HG02970 (cell line): ENCODE measurements at regions not wholly inside any gene's neighbourhood (a gene's known extent, or its start where the extent isn't known, plus 50 kb on each side); places are given as distances from the start of the nearest gene placed in this dataset.

Experiments
- ATAC-seq: cut with Tn5 transposase; IDR thresholded peaks from one replicate; pipeline ENCODE4 v1.9.1; 2021; ENCODE audit warnings: mild to moderate bottlenecking, moderate library complexity, moderate number of reproducible peaks; ENCODE audit not compliant: unreplicated experiment, low FRiP score

DNA sequence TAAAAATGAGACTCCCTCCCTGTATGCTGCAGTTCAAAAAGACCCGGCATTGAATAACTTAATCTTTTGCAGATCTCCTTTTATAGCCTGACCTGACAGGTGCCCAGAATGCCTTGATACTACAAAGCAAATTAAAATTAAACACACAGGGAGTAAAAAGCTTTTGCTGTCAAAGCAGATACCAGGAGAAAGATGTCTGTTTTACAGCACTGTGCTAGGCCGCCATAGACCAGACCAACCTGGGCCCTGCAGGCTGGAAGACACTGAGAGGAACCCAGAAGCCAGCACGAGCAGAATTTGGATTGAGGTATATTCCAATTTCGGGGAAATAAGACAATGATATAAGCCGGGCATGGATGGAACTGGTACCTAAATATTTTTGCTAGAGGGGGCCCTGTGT, 602.8 kb upstream of the SOX11 start:
- no peak for ATAC-seq

DNA sequence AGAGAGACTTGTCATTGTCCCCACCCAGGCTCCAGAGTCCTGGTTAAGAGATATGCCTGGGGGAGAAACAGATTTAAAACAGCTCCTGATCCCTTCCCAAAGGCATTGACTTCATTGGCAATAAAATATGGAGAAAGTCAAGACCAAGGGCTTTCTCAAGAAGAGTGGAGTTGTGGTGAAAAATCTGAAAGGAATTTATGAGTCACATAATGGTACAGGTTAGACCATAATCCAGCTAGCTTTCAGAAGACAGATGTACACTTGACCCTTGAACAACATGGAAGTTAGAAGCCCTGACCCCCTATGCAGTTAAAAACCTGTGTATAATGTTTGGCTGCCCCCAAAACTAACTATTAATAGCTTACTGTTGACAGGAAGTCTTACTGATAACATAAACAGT, 599.1 kb upstream of the SOX11 start:
- no peak for ATAC-seq

DNA sequence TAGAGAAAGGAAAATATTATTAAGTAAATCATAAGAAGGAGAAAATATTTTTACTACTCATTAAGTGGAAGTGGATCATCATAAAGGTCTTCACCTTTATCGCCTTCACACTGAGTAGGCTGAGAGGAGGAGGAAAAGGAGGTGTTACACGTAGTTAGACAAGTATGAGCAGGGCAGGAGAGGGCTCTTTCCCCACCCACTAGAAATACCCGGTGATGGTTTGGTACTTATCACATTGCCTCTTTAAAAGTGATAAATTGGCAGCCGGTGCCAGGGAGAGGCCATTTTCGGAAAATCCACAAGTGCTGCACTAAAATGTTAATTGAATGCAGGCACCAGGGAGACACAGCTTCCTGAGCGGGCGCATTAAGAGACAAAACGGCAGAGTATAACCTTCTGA, 598.7 kb upstream of the SOX11 start:
- ATAC-seq = no peak

DNA sequence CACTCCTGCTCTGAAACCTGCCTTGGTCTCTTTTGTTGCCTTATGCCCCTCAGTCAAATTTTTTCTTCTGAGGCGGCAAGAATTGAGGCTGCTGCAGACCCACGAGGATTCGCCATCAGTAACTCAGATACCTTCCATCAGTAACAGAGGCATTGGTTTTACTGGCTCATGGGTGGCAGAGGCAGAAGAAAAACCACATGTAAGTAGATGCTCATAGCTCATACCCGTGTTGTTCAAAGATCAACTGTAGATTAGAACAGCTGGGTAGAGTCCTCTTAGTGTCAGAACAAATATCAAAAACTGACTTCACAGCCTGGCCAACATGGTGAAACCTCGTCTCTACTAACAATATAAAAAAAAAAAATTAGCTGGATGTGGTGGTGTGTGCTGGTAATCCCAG, 598.0 kb upstream of the SOX11 start:
- ATAC-seq = no peak

DNA sequence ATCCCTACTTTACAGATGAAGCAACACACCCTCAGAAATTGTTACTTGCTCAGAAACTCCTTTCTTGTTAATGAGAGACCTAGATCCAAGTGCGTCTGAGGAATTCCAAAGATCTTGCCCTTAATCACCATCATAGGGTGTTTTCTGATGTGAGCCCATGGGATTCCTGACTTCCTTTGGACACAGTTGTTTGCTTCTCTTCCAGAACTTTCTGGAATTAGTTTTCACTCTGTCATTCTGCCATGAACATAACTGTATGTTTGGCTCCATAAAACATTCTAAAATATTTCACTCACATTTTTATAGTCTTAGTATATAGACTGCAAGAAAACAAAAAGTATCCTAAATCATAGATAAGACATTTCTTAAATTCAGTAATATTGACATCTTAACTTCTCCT, 593.9 kb upstream of the SOX11 start:
- ATAC-seq = no peak

DNA sequence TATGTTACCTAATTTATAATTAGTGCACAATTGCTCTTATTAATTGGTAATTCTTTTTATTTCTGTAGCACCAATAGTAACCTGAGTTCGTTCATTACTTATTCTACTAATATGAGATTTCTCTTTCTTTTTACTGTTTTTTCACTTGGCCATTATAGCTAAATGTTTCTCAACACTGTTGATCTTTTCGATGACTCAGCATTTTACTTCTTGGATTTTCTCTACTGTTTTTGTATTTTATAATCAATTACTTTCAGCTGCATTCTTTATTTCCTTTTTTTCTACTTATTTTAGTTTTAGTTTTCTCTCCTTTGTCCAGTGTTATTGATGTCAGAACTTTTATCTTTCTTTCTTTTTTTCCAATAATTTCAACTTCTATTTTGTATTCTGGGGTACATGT, 589.4 kb upstream of the SOX11 start:
- ATAC-seq = no peak

DNA sequence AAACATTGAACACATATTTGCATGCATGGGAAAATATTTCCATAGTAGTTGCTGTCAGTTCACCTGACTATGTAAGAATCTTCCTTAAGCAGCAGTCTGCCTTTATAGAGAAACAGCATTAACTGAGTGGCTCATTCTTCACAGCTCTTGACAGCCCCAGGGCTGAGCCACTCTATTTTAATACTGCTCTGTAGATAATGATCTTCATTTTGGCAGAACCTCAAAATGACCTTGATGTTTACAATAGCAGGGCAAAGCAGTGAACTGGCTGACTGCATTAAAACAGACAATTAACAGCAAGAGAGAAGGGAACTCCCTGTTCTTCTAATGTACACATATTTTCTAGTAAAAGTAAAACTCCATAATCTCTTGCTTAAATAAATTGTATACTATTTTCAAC, 580.6 kb upstream of the SOX11 start:
- ATAC-seq = no peak

DNA sequence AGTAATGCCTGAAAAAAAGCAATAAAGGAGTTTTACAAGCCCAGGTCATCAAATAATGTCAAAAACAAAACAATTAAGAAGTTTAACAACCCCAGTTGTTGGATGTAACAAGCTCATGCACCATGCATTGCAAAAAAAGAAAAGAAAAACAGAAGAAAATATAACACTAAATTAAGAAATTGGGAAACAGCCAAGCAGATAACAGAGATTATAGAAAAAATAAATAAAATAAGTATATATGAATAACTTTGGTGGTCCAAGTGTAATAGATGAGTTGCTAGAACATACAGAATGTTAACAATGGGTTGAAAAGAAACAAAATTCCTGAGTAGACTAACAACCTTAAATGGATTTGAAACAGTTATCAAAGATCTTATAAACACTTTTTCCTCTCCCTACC, 573.1 kb upstream of the SOX11 start:
- no peak for ATAC-seq

DNA sequence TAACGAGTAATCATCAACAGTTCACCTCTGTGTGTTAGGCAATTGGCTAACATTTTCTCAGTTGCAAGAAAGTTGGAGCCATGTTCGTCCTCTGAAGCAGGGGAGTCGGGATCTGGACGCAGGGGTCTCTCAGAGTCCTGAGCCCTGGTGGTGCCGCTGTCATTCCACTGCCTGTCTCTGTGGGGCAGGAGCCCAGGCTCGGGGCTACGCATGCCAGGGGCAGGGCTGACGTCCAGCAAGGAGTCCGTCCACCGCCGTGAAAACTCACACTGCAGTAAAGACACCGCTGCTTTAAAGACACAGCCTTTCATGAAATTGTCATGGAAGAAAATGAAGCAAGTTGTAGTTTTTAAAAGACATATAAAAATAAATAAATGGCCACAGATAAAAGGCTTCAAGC, 571.1 kb upstream of the SOX11 start:
- no peak for ATAC-seq

DNA sequence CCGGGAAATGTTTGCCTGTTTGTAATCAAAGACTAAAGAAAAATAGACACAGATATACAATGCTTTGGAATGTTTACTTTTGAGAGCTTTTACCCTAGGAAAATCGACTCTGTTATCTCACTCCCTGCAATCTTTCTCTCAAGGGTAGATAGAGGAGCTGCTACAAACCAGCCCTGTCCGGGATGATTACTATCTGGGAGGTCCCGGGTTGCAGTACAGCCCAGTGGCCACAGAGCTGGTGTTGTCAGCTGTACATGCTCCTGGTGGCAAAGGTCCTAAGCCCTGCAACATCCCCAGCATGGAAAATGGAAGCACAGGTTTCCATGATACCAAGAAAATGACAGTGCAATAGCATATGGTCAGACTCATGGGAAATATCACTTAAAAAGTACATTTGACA, 570.5 kb upstream of the SOX11 start:
- ATAC-seq = no peak

DNA sequence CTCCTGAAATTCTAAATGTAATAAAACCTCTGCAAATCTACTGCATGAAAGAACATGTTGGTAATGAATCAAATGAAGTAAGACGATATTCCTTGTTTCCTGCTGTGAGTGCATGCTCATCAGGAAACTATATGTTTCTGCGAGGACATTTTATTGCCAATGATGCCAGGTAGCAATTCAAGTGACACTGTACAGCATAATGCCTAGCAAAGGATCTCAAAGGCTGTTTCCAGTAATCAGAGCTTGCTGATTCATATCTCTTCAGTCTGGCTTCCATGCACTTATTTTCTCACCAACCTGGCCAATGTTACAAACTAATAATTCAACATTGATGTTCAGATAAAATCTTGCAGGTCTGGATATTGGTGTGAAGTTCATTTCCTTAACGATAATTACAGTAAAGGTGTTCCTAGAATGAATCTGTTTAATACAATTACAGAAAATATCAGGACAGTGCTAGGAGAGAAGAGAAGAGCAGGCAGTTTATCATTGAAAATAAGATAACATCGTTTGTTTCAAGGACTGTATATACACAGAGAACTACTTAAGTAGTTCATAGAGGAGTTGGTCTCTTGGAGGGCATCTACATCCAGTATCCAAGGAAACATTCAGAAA, 568.5 kb upstream of the SOX11 start:
- no peak for ATAC-seq

DNA sequence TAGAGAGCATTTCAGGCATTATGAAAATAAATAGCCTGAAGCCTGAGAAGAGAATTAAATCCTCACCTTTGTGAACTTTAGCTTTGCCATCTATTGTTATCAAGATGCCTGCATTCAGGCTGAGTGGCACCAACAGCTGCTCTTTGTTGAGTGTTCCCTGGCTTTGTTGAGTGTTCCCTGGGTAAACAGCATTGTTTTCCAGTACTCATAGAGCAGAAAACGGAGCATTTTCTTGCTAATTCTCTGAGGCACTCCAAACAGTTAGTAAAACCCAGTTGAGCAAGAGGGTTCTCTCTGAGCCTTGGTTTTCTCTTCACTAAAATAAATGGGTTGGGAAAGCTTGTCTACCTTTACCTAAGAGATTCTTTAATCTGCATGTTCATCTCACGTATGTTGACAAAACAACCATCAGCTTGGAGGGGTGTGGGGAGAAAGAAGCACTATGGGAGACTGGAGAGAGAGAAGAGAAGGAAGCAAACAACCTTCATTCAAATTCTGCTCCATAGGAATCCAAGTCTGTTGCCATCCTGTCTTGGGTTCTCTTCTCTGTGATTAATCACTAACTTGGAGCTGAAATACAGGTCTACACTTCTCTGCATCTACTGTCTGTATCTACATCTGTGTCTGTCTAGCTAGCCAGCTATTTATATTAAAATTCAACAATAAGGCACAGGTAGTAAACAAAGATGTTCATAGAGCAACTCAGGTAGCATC, 567.0 kb upstream of the SOX11 start:
- no peak for ATAC-seq

DNA sequence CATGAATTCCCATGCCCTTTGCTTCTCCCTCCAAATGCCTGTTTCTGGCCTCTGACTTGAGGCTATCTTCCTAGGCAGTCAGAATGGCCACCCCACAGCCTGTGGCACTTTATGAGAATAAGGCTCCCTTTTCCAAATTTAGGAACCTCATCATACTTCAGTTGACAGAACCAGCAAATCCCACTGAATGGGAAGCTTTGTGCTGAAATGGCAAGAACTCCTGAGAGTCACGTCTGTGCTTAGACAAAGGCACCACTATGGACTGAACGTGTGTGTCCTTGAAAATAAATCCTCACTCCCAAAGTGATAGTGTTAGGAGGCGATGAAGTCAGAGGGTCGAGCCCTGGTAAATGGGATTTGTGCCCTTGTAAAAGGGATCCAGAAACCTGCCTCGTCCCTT, 559.9 kb upstream of the SOX11 start:
- no peak for ATAC-seq

DNA sequence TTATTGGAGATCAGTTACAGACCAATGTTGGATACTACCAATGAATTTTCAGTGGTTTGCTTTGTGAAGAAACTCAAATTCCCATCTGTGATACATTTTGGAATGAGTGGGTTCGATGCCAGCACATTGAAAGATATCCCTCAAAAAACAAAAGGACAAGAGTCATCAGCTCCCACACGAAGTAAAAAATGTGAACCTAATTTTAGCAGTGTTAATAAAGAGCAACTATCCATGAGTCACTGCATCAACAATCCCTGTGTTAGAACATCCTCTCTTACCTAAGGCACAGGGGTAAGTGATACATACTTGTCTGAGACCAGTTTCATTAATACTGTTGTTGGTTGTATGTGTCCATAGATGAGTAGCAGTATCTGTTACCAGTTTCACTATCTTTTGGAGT, 551.8 kb upstream of the SOX11 start:
- no peak for ATAC-seq

DNA sequence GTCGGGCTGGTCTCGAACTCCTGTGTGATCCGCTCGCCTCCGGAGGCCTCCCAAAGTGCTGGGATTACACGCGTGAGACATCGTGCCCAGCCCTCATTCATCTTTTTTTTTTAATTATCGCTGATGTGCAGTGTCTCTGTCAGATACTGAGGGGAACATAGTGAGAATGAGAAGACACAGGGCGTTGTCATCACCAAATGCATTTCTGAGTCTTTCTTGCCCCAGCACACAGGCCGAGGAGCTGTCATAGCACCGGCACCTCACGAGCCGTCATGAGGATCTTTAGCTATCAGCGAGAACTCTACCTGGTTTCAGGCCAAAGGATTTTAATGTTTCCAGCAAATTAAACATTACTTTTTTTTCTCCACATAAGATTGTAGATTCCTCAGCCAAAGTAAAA, 548.0 kb upstream of the SOX11 start:
- ATAC-seq = no peak

DNA sequence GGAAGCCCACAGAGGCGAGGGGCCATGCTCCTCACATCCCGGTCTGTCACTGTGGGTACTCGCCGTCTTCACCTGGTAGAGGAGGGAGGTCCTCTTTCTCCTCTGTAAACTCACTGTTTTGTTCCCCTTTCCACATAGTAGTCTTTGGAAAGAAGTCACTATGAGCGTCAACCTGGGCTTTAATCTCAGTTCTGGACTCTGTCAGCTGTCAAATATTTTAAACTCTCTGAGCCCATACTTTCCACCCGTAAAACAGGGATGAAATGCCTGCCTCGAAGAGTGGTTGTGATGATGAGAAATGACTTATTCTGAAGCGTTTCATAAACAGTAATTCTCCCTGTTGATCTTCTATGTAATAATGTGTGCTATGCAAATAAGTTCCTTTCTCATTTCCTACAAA, 547.1 kb upstream of the SOX11 start:
- ATAC-seq = no peak

DNA sequence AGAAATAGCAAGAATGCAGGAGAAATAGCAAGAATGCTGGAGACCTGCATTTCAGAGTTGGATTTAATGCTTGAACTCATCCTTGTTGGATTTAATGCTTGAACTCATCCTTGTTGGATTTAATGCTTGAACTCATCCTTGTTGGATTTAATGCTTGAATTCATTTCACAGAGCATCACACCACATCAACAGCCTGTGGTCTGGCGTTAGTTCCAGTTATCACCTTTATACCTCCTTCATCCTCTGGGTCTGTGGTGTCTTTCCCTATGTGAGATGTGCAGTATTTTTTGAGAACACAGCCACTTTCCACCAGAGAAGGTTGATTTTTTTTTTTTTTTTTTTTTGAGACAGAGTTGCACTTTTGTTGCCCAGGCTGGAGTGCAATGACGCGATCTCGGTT, 546.4 kb upstream of the SOX11 start:
- ATAC-seq = no peak

DNA sequence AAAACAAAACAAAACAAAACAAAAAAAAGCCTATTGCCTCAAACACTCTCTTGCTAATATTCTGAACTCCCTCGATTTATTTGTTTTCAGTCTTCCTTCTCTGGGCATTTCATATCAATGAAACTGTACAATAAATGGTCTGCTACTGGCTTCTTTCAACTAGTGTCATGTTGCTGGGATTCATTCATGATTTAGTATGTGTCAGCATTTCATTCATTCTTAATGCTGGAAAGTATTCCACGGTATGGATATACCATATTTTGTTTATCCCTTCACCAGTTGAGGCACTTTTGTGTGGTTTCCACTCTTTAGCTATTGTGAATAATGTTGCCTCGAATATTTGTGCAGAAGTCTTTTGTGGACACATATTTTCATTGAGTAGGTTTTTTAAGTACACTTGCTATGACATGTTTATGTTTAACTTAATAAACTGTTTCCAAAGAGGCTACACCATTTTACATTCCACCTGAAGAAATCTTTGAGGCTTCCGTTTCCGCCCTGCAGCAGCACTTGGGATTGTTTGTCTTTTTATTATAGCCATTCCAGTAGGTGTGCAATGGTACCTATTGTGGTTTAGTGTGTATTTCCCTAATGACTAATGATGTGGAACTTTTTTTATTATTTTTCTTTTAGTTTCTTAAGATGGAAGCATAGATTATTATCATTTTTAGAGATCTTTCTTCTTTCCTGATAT, 543.6 kb upstream of the SOX11 start:
- no peak for ATAC-seq

DNA sequence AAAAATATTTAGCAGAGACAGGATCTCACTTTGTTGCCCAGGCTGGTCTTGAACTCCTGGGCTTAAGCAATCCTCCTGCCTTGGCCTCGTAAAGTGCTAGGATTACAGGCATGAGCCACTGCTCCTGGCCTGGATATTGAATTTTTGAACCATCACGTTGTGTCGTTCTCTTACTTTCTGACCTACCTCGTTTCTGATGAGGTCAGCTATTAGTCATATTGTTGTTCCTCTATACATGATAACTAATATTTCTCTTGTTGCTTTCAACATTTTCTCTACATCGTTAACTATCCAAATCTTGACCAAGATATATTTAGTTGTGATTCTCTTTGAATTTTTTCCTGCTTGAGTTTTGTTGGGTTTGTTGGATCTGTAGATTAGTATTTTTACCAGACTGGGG, 541.3 kb upstream of the SOX11 start:
- no peak for ATAC-seq

DNA sequence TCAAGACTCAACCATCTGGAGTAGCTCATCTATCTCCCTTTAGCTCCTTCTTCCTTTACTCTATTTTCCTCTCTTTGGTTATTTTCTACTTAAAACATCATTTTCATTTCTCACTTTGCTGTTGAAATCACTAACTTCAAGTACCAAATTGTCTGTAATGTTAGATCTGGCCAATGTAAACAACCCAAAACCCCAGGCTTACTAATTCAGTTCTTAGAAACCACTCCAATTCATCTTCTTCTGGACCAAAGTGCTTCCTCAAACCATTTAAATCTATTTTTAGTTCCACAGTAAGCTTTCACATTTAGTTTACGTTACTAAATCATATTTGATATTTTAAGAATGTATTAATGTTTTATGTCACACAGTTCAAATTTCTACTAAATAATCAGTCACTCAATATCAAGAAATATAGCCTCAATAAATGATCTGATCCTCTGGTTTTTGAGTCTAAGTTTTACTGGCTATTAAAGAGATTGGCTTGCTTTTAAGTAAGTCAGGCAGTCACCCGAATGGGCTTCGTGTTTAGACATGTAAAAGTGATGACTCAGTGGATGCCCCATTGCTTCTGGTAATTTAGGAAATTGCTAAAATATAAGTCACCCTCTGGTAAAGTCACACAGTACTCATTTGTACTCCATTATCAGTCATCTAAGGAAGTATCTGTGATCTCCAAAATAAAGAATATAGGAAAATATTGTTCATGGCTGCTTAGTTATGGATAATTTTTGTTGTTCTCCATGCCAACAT, 527.2 kb upstream of the SOX11 start:
- ATAC-seq = no peak

DNA sequence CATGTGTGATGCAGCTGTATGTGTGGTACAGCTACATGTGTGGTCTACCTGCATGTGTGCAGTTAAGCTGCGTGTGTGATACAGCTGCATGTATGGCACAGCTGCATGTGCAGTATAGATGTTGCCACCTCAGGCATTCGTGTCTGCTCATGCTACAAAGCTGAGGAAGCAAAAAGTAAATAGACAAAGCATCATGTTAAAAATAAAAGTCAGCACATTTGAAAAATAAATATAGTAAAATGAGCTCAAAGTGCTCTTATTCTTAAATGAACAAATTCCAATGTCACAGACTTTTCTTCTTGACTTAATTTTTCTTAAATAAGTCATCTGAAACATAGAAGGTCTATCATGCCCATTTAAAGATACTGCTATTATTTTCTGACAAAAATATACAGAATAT, 519.3 kb upstream of the SOX11 start:
- ATAC-seq = no peak
